ENCODE measurements at regions not wholly inside any gene's neighbourhood (a gene's known extent, or its start where the extent isn't known, plus 50 kb on each side); places are given as distances from the start of the nearest gene placed in this dataset.
A peak's percentile ranks its signal among the peaks of the same experiment; 100 is the strongest.

- no peak overlapping the region for H3K4me3 Mint-ChIP-seq (ENCODE audit: low read depth, unreplicated experiment)
- H3K27ac Mint-ChIP-seq (ENCODE audit: unreplicated experiment), result no peak overlapping the region
- CTCF ChIA-PET, result interaction anchor here (1.0 kb wide), 1 partner anchor 125 kb away, joined by 3 read pairs; no protein-coding TSS in a partner anchor
- no peaks in the 10 kb centered on the region for H3K36me3 Mint-ChIP-seq (ENCODE audit: insufficient read depth, unreplicated experiment)
- H3K27me3 Mint-ChIP-seq (ENCODE audit: unreplicated experiment), result peaks cover 90% of the 10 kb centered on the region
- no peak for DNase-seq
- intact Hi-C loops (cut with micrococcal nuclease; ENCODE audit: unreplicated experiment), result loop anchor here (10.0 kb wide), 1 partner anchor 119 kb away; no protein-coding TSS in a partner anchor
- no peak for TF ChIP-seq CTCF (IDR thresholded peaks at IDR 0.05; ENCODE audit: unreplicated experiment)
- no peaks in the 10 kb centered on the region for H3K9me3 Mint-ChIP-seq (ENCODE audit: low read depth, unreplicated experiment)
- H3K4me1 Mint-ChIP-seq (ENCODE audit: low read depth, unreplicated experiment), result no peaks in the 10 kb centered on the region
- BruUV-seq (replicated peaks), result no TSS peak
These were observed 69.5 kb upstream of the NUP50 start for GRCh38 chr22:45094081-45094720.

- no TSS peak for BruUV-seq (replicated peaks)
- no peak for TF ChIP-seq CTCF (IDR thresholded peaks at IDR 0.05; ENCODE audit: unreplicated experiment)
- H3K27me3 Mint-ChIP-seq (ENCODE audit: unreplicated experiment), result peaks cover 91% of the 10 kb centered on the region
- CTCF ChIA-PET, result interaction anchor here (0.5 to 1.2 kb wide), 6 partner anchors 15 to 1224 kb away, joined by 3 to 4 read pairs (median 3); no protein-coding TSS in a partner anchor
- H3K4me3 Mint-ChIP-seq (ENCODE audit: low read depth, unreplicated experiment), result no peak overlapping the region
- no peak overlapping the region for H3K27ac Mint-ChIP-seq (ENCODE audit: unreplicated experiment)
- H3K4me1 Mint-ChIP-seq (ENCODE audit: low read depth, unreplicated experiment), result no peaks in the 10 kb centered on the region
- no peaks in the 10 kb centered on the region for H3K36me3 Mint-ChIP-seq (ENCODE audit: insufficient read depth, unreplicated experiment)
- no peaks in the 10 kb centered on the region for H3K9me3 Mint-ChIP-seq (ENCODE audit: low read depth, unreplicated experiment)
- intact Hi-C loops (cut with micrococcal nuclease; ENCODE audit: unreplicated experiment), result loop anchor here (10.0 kb wide), 1 partner anchor 120 kb away; no protein-coding TSS in a partner anchor
- no peak for DNase-seq
These were observed 68.9 kb upstream of the NUP50 start for GRCh38 chr22:45094825-45095224.

DNA sequence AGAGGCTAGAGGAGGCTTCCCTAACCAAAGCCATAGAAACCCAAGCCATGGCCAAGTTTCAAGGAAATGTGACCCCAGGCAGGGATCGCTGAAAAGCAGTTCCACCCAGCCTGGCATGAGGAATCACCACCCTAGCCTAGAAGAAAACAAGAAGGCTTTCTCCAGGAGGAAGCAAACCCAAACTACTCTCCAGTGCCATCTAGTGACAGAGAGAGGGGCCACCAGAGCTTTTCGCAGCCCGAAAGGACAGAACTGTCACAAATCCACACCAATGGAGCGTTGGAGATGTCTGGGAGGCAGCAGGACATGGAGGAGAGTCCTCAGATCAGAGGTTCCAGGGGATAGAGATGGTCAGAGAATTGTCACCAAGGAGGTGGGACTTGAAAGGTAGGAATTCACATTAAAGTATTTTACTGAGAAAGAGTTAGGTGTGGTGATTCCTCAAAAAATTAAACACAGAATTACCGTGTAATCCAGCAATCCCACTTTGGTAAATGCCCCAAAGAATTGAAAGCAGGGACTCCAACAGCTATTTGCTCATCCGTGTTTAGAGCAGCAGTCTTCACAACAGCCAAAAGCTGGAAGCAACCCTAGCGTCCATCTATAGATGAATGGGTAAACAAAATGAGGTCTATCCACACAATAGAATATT lies 67.3 kb upstream of the NUP50 start:
- no peak overlapping the region for H3K4me3 Mint-ChIP-seq (ENCODE audit: low read depth, unreplicated experiment)
- CTCF ChIA-PET, result interaction anchor here (0.6 to 1.2 kb wide), 6 partner anchors 27 to 345 kb away, joined by 3 to 4 read pairs (median 4); partner anchors contain the start of gene NUP50
- intact Hi-C loops (cut with micrococcal nuclease; ENCODE audit: unreplicated experiment), result loop anchor here (10.0 kb wide), 1 partner anchor 122 kb away; no protein-coding TSS in a partner anchor

DNA sequence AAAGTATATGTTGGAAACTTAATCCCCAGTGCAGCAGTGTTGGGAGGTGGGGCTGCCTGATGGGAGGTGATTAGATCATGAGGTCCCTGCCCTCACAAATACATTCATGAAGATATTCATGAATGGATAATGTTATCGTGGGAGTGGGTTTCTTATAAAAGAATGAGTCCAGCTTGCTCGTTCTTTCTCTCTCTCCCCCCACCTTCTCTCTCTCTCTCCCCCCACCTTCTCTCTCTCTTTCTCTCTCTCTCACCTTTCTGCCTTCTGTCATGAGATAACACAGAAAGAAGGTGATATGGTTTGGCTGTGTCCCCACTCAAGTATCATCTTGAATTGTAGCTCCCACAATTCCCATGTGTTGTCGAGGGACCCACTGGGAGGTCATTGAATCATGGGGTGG lies 66.7 kb upstream of the NUP50 start:
- Mint-ChIP-seq H3K27me3 (ENCODE audit: unreplicated experiment) (peaks cover 88% of the 10 kb centered on the region), H3K36me3 (ENCODE audit: insufficient read depth, unreplicated experiment) (no peaks in the 10 kb centered on the region), H3K9me3 (ENCODE audit: low read depth, unreplicated experiment) (no peaks in the 10 kb centered on the region), H3K27ac (ENCODE audit: unreplicated experiment) (no peak overlapping the region), H3K4me1 (ENCODE audit: low read depth, unreplicated experiment) (no peaks in the 10 kb centered on the region), H3K4me3 (ENCODE audit: low read depth, unreplicated experiment) (no peak overlapping the region)
- TF ChIP-seq CTCF (IDR thresholded peaks at IDR 0.05; ENCODE audit: unreplicated experiment), result no peak
- no peak for DNase-seq
- CTCF ChIA-PET, result interaction anchor here (0.6 kb wide), 2 partner anchors 140 to 1246 kb away, joined by 3 to 5 read pairs; no protein-coding TSS in a partner anchor
- no TSS peak for BruUV-seq (replicated peaks)
- intact Hi-C loops (cut with micrococcal nuclease; ENCODE audit: unreplicated experiment), result loop anchor here (10.0 kb wide), 1 partner anchor 122 kb away; no protein-coding TSS in a partner anchor

More for the DNA sequence above, 67.3 kb upstream of the NUP50 start:
- H3K4me1 Mint-ChIP-seq (ENCODE audit: low read depth, unreplicated experiment), result no peaks in the 10 kb centered on the region
- no peak overlapping the region for H3K27ac Mint-ChIP-seq (ENCODE audit: unreplicated experiment)
- BruUV-seq (replicated peaks), result no TSS peak
- no peaks in the 10 kb centered on the region for H3K36me3 Mint-ChIP-seq (ENCODE audit: insufficient read depth, unreplicated experiment)
- peaks cover 91% of the 10 kb centered on the region for H3K27me3 Mint-ChIP-seq (ENCODE audit: unreplicated experiment)
- no peaks in the 10 kb centered on the region for H3K9me3 Mint-ChIP-seq (ENCODE audit: low read depth, unreplicated experiment)
- peak; percentile 72 for DNase-seq
- peak; percentile 72 for TF ChIP-seq CTCF (IDR thresholded peaks at IDR 0.05; ENCODE audit: unreplicated experiment)
